Skeletal muscle satellite cell (primary cell): ENCODE measurements at regions not wholly inside any gene's neighbourhood (a gene's known extent, or its start where the extent isn't known, plus 50 kb on each side); places are given as distances from the start of the nearest gene placed in this dataset.

Experiments used
- H3K27me3 ChIP-seq: 2 replicates; pipeline ENCODE4 v1.7.0; 2013; ENCODE audit warnings: low read length; ENCODE audit not compliant: control insufficient read depth, insufficient read depth
- H3K36me3 ChIP-seq: 2 replicates; pipeline ENCODE4 v1.7.0; 2013; ENCODE audit warnings: mild to moderate bottlenecking, control low read depth, low read length; ENCODE audit not compliant: insufficient read depth
- H3K4me1 ChIP-seq: 2 replicates; pipeline ENCODE4 v1.7.0; 2013; ENCODE audit warnings: low read length; ENCODE audit not compliant: control insufficient read depth, insufficient read depth
- H3K4me2 ChIP-seq: 2 replicates; pipeline ENCODE4 v1.7.0; 2013; ENCODE audit warnings: mild to moderate bottlenecking, low read length
- H3K4me3 ChIP-seq: 2 replicates; pipeline ENCODE4 v1.7.0; 2013; ENCODE audit warnings: low read length
- H3K9ac ChIP-seq: 2 replicates; pipeline ENCODE4 v1.7.0; 2013; ENCODE audit warnings: mild to moderate bottlenecking, low read depth, low read length, moderate library complexity
- H3K9me3 ChIP-seq: replicated peaks from 2 replicates; pipeline ENCODE4 v1.7.0; 2013; ENCODE audit warnings: mild to moderate bottlenecking, control low read depth, low read length

DNA sequence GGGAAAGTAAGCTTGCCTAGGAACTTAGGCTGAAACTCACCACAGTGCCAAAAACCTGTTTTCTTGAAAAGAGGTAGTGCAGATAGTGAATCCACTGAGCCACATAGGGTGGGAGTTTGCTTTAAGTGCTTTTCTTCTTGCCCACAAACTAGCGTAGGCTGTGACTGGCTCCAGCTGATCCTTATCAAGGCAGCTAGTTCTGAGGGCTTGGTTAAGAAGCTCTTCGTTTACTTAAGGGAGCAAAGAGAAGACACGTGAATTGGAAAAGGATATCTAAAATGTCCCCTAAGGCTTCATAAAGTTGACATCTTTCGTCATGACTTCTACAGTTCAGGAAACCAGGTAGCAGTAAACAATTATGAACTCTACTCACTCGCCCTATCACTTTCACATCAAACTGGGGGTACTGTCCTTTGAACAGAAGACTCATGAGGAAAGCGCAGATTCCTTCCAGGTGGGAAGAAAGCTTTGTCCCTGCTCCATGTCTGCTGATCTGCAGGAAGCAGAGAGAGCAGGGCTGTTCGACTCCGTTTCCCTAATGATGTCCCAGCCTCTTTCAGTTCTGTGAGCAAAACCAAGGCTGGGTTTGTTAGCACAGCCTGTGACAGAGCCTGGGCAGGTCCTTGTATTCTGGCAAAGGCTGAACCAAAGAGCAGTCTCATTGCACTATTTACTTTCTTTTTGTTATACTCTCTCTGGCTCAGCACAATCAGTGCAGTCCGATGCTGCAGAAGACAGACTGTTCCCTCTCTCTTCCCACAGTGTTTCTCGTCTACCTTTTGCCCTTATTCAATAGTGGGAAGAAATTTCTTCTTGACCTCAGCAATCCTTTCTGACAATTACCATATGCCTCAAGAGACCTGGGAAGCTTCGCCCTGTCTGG lies 93.5 kb upstream of the ETV6 start:
- Histone ChIP-seq H3K4me2 (no peak overlapping the region), H3K9ac (no peak overlapping the region), H3K4me3 (no peak overlapping the region), H3K27me3 (peaks cover 34% of the 10 kb centered on the region), H3K36me3 (no peaks in the 10 kb centered on the region), H3K4me1 (no peaks in the 10 kb centered on the region), H3K9me3 (no peaks in the 10 kb centered on the region)

GRCh38 chr12:11556682-11557081 lies 92.8 kb upstream of the ETV6 start:
- no peaks in the 10 kb centered on the region for H3K4me1 ChIP-seq
- no peak overlapping the region for H3K9ac ChIP-seq
- no peaks in the 10 kb centered on the region for H3K36me3 ChIP-seq
- H3K27me3 ChIP-seq: peaks cover 34% of the 10 kb centered on the region
- H3K4me3 ChIP-seq: no peak overlapping the region
- no peaks in the 10 kb centered on the region for H3K9me3 ChIP-seq
- H3K4me2 ChIP-seq: no peak overlapping the region

GRCh38 chr12:11559626-11560340 lies 89.7 kb upstream of the ETV6 start:
- H3K4me2 ChIP-seq: no peak overlapping the region
- H3K27me3 ChIP-seq: peaks cover 34% of the 10 kb centered on the region
- H3K4me1 ChIP-seq: no peaks in the 10 kb centered on the region
- H3K9ac ChIP-seq: no peak overlapping the region
- H3K9me3 ChIP-seq: no peaks in the 10 kb centered on the region
- no peak overlapping the region for H3K4me3 ChIP-seq
- H3K36me3 ChIP-seq: no peaks in the 10 kb centered on the region

GRCh38 chr12:11561411-11561810 lies 88.1 kb upstream of the ETV6 start:
- Histone ChIP-seq H3K4me2 (no peak overlapping the region), H3K4me3 (no peak overlapping the region), H3K27me3 (peaks cover 22% of the 10 kb centered on the region), H3K9ac (no peak overlapping the region), H3K4me1 (no peaks in the 10 kb centered on the region), H3K36me3 (no peaks in the 10 kb centered on the region), H3K9me3 (no peaks in the 10 kb centered on the region)

DNA sequence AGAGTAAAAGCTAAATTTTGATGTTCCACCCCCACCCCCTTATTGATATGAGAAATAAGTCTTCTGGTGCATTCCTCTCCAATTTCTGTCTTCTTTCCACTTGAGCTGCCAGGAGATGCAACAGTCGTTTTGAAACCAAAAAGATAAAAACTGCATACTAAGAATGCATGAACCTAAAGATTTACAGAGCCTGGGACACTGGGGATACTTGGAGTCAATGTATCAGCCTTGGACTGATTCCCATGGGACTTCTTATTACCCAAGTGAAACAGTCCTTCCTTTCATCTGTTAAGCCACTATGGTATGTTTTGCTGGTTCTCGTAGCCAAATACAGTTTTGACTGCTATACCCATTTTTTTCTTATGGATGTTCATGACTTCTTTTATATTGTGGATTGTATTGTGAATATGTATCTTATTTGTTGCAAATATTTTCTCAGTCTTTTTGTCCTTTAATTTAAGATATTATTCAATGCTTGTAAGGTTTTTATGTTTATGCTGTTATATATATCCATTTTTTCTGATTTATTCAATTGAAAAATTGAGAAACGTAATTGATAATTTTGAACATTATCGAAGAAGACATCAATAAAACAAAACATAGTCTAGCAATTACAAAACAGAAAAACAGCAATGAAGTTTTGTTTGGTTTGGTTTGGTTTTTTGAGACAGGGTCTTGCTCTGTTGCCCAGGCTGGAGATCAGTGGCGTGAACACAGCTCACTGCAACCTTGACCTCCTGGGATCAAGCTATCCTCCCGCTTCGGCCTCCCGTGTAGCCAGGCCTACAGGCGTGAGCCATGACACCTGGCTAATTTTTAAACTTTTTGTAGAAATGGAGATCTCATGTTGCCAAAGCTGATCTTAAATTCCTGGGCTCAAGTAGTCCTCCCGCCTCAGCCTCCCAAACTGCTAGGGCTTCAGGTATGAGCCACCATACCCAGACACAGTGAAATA lies 85.4 kb upstream of the ETV6 start:
- Histone ChIP-seq H3K36me3 (no peaks in the 10 kb centered on the region), H3K27me3 (peaks cover 10% of the 10 kb centered on the region), H3K9me3 (no peaks in the 10 kb centered on the region), H3K4me3 (no peak overlapping the region), H3K4me1 (no peaks in the 10 kb centered on the region), H3K4me2 (no peak overlapping the region), H3K9ac (no peak overlapping the region)

DNA sequence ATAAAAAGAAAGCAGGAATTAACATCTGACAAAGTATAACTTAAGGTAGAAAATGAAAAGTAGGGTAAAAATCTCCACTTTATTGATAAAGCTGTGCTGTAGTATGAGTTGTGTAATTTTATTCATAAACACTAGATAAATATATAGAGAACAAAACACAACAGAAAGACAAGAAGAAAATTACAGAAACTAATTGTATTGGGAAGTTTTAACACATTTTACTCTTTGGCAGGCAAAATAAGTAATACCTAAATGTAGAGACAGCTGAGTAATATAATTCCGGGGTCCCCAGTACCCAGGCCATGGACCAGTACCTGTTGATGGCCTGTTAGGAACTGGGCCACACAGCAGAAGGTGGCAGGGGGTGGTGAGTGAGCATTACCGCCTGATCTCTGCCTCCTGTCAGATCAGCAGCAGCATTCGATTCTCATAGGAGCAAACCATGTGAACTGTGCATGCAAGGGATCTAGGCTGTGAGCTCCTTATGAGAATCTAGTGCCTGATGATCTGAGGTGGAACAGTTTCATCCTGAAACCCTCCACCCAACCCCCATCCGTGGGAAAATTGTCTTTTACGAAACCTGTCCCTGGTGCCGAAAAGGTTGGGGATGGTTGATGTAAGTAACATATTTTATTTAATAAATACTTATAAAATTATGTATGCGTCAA lies 84.4 kb upstream of the ETV6 start:
- no peak overlapping the region for H3K9ac ChIP-seq
- no peak overlapping the region for H3K4me3 ChIP-seq
- peaks cover 8% of the 10 kb centered on the region for H3K27me3 ChIP-seq
- no peaks in the 10 kb centered on the region for H3K9me3 ChIP-seq
- no peak overlapping the region for H3K4me2 ChIP-seq
- no peaks in the 10 kb centered on the region for H3K36me3 ChIP-seq
- H3K4me1 ChIP-seq: no peaks in the 10 kb centered on the region

DNA sequence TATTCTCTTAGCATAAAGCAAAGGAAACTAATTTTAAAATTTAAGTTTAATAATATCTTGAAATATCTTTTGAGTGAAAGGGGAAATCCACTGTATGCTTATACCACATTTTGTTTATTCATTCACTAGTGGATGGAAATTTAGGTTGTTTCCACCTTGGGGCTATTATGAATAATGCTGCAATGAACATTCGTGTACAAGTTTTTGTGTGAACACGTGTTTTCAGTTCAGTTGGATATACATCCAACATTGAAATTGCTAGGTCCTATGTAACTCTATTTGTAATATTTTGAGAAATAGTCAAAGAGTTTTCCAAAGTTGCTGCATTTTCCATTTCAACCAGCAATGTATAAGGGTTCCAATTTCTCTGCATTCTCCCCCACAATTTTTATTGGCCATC lies 83.7 kb upstream of the ETV6 start:
- Histone ChIP-seq H3K27me3 (peaks cover 8% of the 10 kb centered on the region), H3K36me3 (no peaks in the 10 kb centered on the region), H3K4me2 (no peak overlapping the region), H3K9me3 (no peaks in the 10 kb centered on the region), H3K9ac (no peak overlapping the region), H3K4me1 (no peaks in the 10 kb centered on the region), H3K4me3 (no peak overlapping the region)

DNA sequence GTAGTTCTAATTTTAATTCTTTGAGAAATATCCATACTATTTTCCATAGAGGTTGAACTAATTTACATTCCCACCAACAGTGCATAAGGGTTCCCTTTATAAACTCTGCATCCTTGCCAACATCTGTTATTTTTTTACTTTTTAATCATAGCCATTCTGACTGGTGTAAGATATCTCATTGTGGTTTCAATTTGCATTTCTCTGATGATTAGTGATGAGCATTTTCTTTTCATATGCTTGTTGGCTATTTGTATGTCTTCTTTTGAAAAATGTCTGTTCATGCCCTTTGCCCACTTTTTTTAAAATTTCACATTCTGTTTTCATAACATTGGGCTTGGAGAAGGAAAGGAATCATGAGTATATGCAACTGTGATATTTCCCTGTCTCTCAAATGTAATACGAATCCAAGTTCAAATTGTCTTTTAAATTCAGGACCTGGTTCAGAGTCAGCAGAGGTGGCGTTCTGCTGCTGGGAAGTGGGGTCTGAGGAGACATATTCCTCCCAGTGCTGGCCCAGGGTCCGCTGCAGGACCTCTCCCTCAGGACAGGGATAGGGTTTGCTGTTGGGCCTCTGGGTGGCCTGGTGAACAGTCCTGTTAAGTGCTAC lies 81.2 kb upstream of the ETV6 start:
- Histone ChIP-seq H3K9me3 (no peaks in the 10 kb centered on the region), H3K27me3 (peaks cover 11% of the 10 kb centered on the region), H3K9ac (no peak overlapping the region), H3K4me3 (no peak overlapping the region), H3K4me2 (no peak overlapping the region), H3K36me3 (no peaks in the 10 kb centered on the region), H3K4me1 (no peaks in the 10 kb centered on the region)

GRCh38 chr12:11568762-11569478 lies 80.6 kb upstream of the ETV6 start:
- Histone ChIP-seq H3K27me3 (peaks cover 11% of the 10 kb centered on the region), H3K9me3 (no peaks in the 10 kb centered on the region), H3K4me1 (no peaks in the 10 kb centered on the region)

GRCh38 chr12:11569716-11570115 lies 79.8 kb upstream of the ETV6 start:
- H3K4me3 ChIP-seq: no peak overlapping the region

More at GRCh38 chr12:11568762-11569478, 80.6 kb upstream of the ETV6 start:
- Histone ChIP-seq H3K4me2 (no peak overlapping the region), H3K9ac (no peak overlapping the region), H3K36me3 (no peaks in the 10 kb centered on the region), H3K4me3 (no peak overlapping the region)

More at GRCh38 chr12:11569716-11570115, 79.8 kb upstream of the ETV6 start:
- H3K4me1 ChIP-seq: no peaks in the 10 kb centered on the region
- H3K4me2 ChIP-seq: no peak overlapping the region
- peaks cover 11% of the 10 kb centered on the region for H3K27me3 ChIP-seq
- H3K36me3 ChIP-seq: no peaks in the 10 kb centered on the region
- no peak overlapping the region for H3K9ac ChIP-seq
- no peaks in the 10 kb centered on the region for H3K9me3 ChIP-seq
